HG03571 (cell line): ENCODE measurements at regions not wholly inside any gene's neighbourhood (a gene's known extent, or its start where the extent isn't known, plus 50 kb on each side); places are given as distances from the start of the nearest gene placed in this dataset.

ENCODE experiments used
- ATAC-seq: cut with Tn5 transposase; IDR thresholded peaks from one replicate; pipeline ENCODE4 v1.9.1; 2021; ENCODE audit not compliant: unreplicated experiment

- no peak for ATAC-seq
Observed at GRCh38 chr11:97973352-97973857, 1047.3 kb upstream of the CNTN5 start.

- ATAC-seq: no peak
Observed at GRCh38 chr11:97974798-97975498, 1045.8 kb upstream of the CNTN5 start.

- no peak for ATAC-seq
Observed at GRCh38 chr11:97977726-97978125, 1043.0 kb upstream of the CNTN5 start.

DNA sequence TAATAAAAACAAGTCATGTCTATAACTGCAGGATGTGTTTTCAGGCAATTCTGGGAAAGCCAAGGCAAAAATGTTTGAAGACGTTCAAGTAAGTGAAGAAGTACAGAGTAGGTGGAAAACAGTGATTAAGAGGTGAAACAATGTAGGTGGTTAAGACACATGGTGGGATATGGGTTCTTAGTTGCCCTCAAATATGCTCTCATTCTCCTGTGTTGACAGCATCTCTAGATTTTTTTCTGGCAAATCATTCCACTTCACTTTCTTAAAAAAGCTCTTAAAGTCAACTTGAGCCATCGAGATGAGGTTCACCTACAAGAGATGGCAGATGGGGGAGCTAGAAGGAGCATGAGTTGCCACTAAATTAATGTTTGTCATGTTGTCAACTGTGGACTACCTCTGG is 1041.0 kb upstream of the CNTN5 start:
- ATAC-seq: no peak

DNA sequence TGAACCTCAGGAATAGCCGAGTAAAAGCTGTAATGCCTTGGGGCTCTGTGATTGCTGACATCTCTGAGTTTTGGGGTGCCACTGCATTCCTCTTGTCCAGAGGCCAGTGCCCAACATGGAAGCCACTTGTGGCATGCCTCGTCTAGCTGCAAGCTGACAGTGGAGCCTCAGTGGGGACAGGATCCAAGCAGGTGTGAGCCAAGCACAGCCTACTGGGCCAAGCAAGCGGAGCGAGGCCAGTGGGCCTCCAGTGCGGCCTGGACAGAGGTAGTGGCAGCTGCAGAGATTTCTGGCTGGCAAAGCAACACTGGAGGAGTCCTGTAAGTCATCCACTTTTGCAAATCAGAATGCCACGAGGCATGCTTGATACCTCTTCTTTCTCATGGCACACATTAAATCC is 1038.2 kb upstream of the CNTN5 start:
- no peak for ATAC-seq

DNA sequence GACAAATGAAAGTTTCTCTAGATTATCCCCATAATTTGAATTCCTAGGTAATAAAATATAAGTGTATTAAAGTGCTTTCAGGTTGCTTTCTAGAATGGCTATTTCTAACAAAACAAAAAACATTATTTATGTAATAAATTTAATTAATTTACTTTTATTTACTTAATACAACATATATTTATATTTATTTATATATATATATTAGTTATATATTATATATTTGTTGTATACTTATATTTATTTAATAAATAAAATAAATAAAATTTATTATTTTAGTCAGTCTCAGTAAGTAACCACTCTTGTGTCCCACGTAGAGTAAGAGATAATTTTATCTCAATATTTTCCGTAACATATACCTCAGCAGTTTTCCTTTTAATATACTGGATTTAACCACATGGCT is 1031.6 kb upstream of the CNTN5 start:
- no peak for ATAC-seq

- no peak for ATAC-seq
Observed at GRCh38 chr11:97990162-97990920, 1030.4 kb upstream of the CNTN5 start.

DNA sequence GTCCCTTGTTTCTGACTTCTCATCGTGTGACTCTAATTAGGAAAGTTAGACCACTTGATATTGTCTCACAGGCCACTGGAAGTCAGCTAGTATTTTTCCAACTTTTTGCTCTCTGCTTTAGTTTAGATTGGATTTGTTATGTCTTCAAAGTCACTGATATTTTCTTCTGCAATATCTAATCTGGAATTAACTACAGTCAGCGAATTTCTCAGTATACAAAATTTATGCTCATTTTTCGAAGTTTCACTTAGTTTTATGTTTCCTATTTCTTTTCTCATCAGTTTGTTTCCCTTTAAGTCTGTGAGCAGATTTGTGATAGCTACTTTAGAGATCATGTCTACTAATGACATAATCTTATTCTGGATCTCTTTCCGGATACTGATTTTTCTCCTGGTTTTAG is 1027.2 kb upstream of the CNTN5 start:
- no peak for ATAC-seq

- no peak for ATAC-seq
Observed at GRCh38 chr11:97995874-97996273, 1024.9 kb upstream of the CNTN5 start.

DNA sequence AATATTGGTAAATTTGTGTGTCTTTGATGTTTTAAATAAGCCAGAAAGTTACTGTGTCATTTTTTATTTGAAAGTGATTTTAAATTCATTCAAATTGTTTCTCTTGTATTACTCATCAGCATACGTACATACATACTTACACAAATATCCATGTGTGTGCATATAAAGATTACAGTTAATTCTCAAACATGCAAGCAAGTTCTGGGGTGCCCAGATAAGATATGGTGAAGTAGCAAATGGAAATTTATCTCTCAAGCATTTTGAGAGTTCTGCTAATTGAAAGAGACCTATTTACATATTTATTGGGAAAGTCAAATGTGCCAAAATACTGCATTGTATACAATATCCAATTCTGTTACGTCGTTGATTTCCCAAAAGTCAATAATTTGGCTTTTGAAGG is 1024.0 kb upstream of the CNTN5 start:
- ATAC-seq: no peak

- ATAC-seq: no peak
Observed at GRCh38 chr11:98003606-98004371, 1017.0 kb upstream of the CNTN5 start.

- ATAC-seq: no peak
Observed at GRCh38 chr11:98007072-98007471, 1013.7 kb upstream of the CNTN5 start.

- ATAC-seq: no peak
Observed at GRCh38 chr11:98027652-98028051, 993.1 kb upstream of the CNTN5 start.

GRCh38 chr11:98029832-98030231 is 990.9 kb upstream of the CNTN5 start:
- no peak for ATAC-seq

DNA sequence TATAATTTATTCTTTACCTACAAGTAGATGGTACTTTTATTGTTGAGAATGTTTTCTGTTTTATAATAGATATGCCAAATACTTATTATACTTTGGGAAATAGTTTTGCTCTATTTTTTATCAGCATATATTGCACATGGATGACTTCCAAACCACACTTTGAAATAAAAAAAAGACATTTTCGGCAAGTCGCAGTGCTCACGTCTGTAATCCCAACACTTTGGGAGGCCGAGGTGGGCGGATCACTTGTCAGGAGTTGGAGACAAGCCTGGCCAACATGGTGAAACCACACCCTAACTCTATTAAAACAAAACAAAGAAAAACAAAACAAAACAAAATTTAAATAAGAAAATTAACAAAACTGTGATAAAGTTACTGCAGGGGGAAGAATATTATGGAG is 983.9 kb upstream of the CNTN5 start:
- no peak for ATAC-seq

DNA sequence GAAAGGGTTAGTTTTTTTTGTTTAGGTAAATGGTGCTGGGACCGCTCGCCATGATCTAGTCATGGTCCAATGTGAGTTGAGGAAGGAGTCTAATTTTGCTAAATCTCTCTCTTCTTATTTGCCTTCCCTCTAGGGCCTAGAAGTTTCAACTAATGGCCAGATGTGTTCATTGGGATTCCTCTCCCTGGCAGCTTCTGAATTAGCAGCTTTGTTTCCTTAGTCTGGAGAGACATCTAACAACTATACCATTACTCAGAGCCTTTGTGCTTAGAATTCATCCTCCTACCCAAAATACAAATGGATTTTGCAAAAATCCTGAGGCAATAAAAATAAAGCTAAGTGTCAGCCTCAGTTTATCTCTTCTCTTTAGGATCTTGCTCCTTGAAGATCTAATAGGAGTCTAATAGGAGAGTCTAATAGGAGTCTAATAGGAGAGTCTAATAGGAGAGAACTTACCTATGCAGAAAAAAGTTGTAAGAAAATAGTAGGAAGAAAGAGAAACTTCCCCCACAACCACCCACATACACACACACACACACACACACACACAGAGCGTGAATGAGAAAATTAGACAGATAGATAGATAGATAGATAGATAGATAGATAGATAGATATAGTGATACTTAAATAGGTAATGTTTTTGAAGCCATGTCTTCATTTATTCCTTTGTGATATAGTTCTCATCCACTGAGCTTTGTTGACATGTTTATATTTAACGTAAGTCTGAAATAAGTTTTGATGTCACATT is 980.5 kb upstream of the CNTN5 start:
- no peak for ATAC-seq

DNA sequence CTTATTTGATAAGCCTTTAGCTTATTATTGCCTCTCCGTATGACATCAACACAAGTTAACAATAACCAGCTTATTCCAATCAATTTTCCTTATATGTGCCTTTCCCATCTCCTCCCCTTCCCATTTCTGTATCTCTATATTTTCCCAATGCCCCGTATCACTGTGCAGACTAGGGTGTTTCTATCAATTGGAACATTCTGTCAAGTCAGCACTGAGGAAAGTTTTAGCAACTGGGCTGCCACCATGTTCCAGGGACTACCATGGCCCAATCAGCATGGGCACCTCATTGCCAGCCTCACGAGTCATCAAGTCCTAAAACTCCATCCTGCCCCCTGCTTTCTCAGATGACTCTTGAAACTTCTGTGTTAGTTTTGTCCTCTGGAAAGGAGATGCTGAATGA is 973.1 kb upstream of the CNTN5 start:
- no peak for ATAC-seq

DNA sequence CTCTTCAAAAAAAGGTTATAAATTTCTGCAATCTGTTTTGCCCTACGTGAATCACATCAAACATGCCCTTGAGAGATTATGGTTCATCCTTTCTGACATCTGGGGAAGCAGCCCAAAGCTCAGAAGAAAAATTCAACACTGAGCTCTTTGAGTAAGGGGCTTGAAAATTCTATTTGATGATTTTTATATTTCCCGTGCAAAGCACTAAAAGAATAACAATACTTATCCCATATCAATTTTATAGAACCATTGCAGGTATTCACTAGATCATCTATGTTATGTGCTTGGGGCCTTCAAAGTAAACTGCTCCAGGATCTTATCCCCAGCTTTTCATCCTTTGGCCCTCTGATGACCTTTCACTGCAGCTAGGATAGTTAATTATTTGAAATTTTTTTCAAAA is 966.9 kb upstream of the CNTN5 start:
- ATAC-seq: no peak

GRCh38 chr11:98056945-98057344 is 963.8 kb upstream of the CNTN5 start:
- no peak for ATAC-seq

GRCh38 chr11:98059488-98059887 is 961.3 kb upstream of the CNTN5 start:
- ATAC-seq: no peak

DNA sequence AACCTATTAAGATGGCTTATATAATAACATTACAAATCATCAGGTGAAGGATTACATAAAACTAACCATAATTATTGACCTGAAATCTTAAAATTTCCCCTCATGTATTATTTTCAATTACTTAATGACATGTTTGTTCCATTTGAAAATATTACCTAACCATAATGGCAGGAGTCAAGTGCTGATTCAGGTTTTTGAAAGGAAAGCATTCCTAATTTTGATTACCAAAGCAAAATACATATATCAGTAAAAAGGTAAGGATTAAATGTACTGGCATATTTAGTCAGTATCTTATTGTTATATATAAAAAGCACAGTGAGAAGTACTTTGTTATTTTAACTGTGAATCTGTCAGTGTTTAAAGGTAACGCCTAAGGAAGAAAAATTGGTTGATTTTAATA is 960.0 kb upstream of the CNTN5 start:
- no peak for ATAC-seq
